Type B pancreatic cell (in vitro differentiated cells): ENCODE measurements at regions not wholly inside any gene's neighbourhood (a gene's known extent, or its start where the extent isn't known, plus 50 kb on each side); places are given as distances from the start of the nearest gene placed in this dataset.
"Not testable (repeated sequence)": the region's sequence is repeated elsewhere in the genome, so short reads cannot be mapped to it uniquely, and the experiment has no call there.

Source experiments
- DNase-seq: peaks from one replicate; pipeline ENCODE4 v3.0.0; 2021; ENCODE audit warnings: mixed read lengths; ENCODE audit not compliant: unreplicated experiment; ENCODE audit errors: extremely low spot score
- H3K27ac Mint-ChIP-seq: 2 replicates; pipeline ENCODE4 v1.8.0; 2021; ENCODE audit warnings: mild to moderate bottlenecking, mixed read lengths
- H3K27me3 Mint-ChIP-seq: 2 replicates; pipeline ENCODE4 v1.8.0; 2021; ENCODE audit warnings: mixed read lengths
- H3K36me3 Mint-ChIP-seq: 2 replicates; pipeline ENCODE4 v1.8.0; 2021; ENCODE audit warnings: mixed read lengths
- H3K4me1 Mint-ChIP-seq: one replicate; pipeline ENCODE4 v1.8.0; 2021; ENCODE audit warnings: mixed read lengths; ENCODE audit not compliant: unreplicated experiment
- H3K4me3 Mint-ChIP-seq: 2 replicates; pipeline ENCODE4 v1.8.0; 2021; ENCODE audit warnings: mild to moderate bottlenecking, mixed read lengths
- H3K9me3 Mint-ChIP-seq: 2 replicates; pipeline ENCODE4 v1.8.0; 2021; ENCODE audit warnings: mixed read lengths
- CTCF ChIP-seq: fragments of 200-600 bp; sonication (generic); conservative IDR thresholded peaks from 2 replicates; pipeline ENCODE4 v1.5.0; 2021; ENCODE audit warnings: antibody characterized with exemption, mild to moderate bottlenecking

- no peaks in the 10 kb centered on the region for H3K36me3 Mint-ChIP-seq
- H3K9me3 Mint-ChIP-seq, result no peaks in the 10 kb centered on the region
- TF ChIP-seq CTCF, result no peak
Measured at GRCh38 chr12:131192951-131193350, 239.2 kb downstream of the ADGRD1 start.

GRCh38 chr12:131194166-131194565 is 240.5 kb downstream of the ADGRD1 start:
- Mint-ChIP-seq H3K36me3 (no peaks in the 10 kb centered on the region), H3K27me3 (peaks cover 30% of the 10 kb centered on the region), H3K4me3 (no peak overlapping the region), H3K9me3 (no peaks in the 10 kb centered on the region), H3K27ac (no peak overlapping the region), H3K4me1 (no peaks in the 10 kb centered on the region)
- TF ChIP-seq CTCF, result no peak
- DNase-seq, result peak; percentile 43

More at GRCh38 chr12:131192951-131193350, 239.2 kb downstream of the ADGRD1 start:
- Mint-ChIP-seq H3K4me1 (no peaks in the 10 kb centered on the region), H3K27me3 (peaks cover 35% of the 10 kb centered on the region), H3K27ac (no peak overlapping the region), H3K4me3 (no peak overlapping the region)
- DNase-seq, result no peak

- peaks cover 21% of the 10 kb centered on the region for H3K27me3 Mint-ChIP-seq
- no peaks in the 10 kb centered on the region for H3K36me3 Mint-ChIP-seq
- peak; percentile 60 for DNase-seq
- no peak for TF ChIP-seq CTCF
- no peak overlapping the region for H3K4me3 Mint-ChIP-seq
- no peaks in the 10 kb centered on the region for H3K9me3 Mint-ChIP-seq
- no peaks in the 10 kb centered on the region for H3K4me1 Mint-ChIP-seq
- no peak overlapping the region for H3K27ac Mint-ChIP-seq
Measured at GRCh38 chr12:131195796-131196195, 242.1 kb downstream of the ADGRD1 start.

GRCh38 chr12:131196220-131196619 is 242.5 kb downstream of the ADGRD1 start:
- DNase-seq, result no peak
- H3K27ac Mint-ChIP-seq, result no peak overlapping the region
- no peaks in the 10 kb centered on the region for H3K4me1 Mint-ChIP-seq
- TF ChIP-seq CTCF, result no peak
- peaks cover 19% of the 10 kb centered on the region for H3K27me3 Mint-ChIP-seq
- no peaks in the 10 kb centered on the region for H3K36me3 Mint-ChIP-seq
- no peak overlapping the region for H3K4me3 Mint-ChIP-seq
- no peaks in the 10 kb centered on the region for H3K9me3 Mint-ChIP-seq

GRCh38 chr12:131197490-131197889 is 243.8 kb downstream of the ADGRD1 start:
- H3K27me3 Mint-ChIP-seq, result peaks cover 14% of the 10 kb centered on the region
- no peak overlapping the region for H3K4me3 Mint-ChIP-seq
- no peak for TF ChIP-seq CTCF
- no peak overlapping the region for H3K27ac Mint-ChIP-seq
- DNase-seq, result no peak
- no peaks in the 10 kb centered on the region for H3K9me3 Mint-ChIP-seq
- no peaks in the 10 kb centered on the region for H3K36me3 Mint-ChIP-seq
- H3K4me1 Mint-ChIP-seq, result no peaks in the 10 kb centered on the region

GRCh38 chr12:131199221-131199620 is 245.5 kb downstream of the ADGRD1 start:
- Mint-ChIP-seq H3K36me3 (no peaks in the 10 kb centered on the region), H3K27ac (no peak overlapping the region), H3K4me1 (no peaks in the 10 kb centered on the region), H3K4me3 (no peak overlapping the region), H3K27me3 (no peaks in the 10 kb centered on the region), H3K9me3 (no peaks in the 10 kb centered on the region)
- no peak for DNase-seq
- TF ChIP-seq CTCF, result no peak

GRCh38 chr12:131201912-131202311 is 248.2 kb downstream of the ADGRD1 start:
- H3K9me3 Mint-ChIP-seq, H3K27ac Mint-ChIP-seq, H3K4me1 Mint-ChIP-seq, DNase-seq, H3K36me3 Mint-ChIP-seq, H3K4me3 Mint-ChIP-seq, H3K27me3 Mint-ChIP-seq: not testable (repeated sequence)
